Glutamatergic neuron (in vitro differentiated cells): ENCODE measurements at regions not wholly inside any gene's neighbourhood (a gene's known extent, or its start where the extent isn't known, plus 50 kb on each side); places are given as distances from the start of the nearest gene placed in this dataset.
A peak's percentile ranks its signal among the peaks of the same experiment; 100 is the strongest.

Source experiments
- DNase-seq: peaks from one replicate; pipeline ENCODE4 v3.0.0; 2022
- H3K27ac Mint-ChIP-seq: one replicate; pipeline ENCODE4 v1.8.0; 2020; ENCODE audit warnings: mild to moderate bottlenecking, mixed read lengths, inconsistent platforms; ENCODE audit not compliant: unreplicated experiment
- H3K27me3 Mint-ChIP-seq: one replicate; pipeline ENCODE4 v1.8.0; 2020; ENCODE audit warnings: mild to moderate bottlenecking, moderate library complexity, mixed read lengths, inconsistent platforms; ENCODE audit not compliant: unreplicated experiment
- H3K36me3 Mint-ChIP-seq: one replicate; pipeline ENCODE4 v1.8.0; 2020; ENCODE audit warnings: mild to moderate bottlenecking, mixed read lengths, inconsistent platforms; ENCODE audit not compliant: unreplicated experiment
- H3K4me1 Mint-ChIP-seq: one replicate; pipeline ENCODE4 v1.8.0; 2020; ENCODE audit warnings: mild to moderate bottlenecking, low read depth, mixed read lengths, inconsistent platforms; ENCODE audit not compliant: unreplicated experiment
- H3K4me3 Mint-ChIP-seq: one replicate; pipeline ENCODE4 v1.8.0; 2020; ENCODE audit warnings: mild to moderate bottlenecking, mixed read lengths, inconsistent platforms; ENCODE audit not compliant: unreplicated experiment
- H3K9me3 Mint-ChIP-seq: one replicate; pipeline ENCODE4 v1.8.0; 2020; ENCODE audit warnings: mild to moderate bottlenecking, moderate library complexity, mixed read lengths, inconsistent platforms; ENCODE audit not compliant: unreplicated experiment
- CTCF ChIP-seq: fragments of 200-600 bp; sonication (generic); IDR thresholded peaks from one replicate; pipeline ENCODE4 v1.5.0; 2021; ENCODE audit not compliant: partially characterized antibody, unreplicated experiment

DNA sequence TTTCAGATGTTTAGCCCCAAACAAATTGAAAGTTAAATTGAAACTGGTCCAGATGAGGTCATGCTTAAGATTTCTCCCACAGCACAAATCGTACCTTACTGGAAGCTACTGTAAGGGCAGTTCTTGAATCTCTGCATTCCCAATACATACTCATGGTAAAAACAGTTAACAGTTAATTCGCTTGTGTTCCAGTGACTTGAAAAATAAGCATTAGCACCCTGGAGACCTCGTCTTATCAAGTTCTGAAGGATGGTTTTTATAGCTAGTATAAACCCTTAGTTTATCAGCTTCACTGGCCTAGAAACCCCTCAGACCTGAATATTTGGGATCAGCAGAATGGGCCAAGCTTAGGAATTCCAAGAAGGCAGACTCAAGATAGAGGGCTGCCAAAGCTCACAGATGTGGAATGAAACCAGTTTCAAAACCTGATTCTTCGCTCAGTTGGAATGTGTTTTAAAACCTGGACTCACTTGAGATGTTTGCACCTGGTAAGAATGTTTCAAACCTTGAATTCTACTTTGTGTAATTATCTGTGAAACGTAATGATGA, 103.6 kb downstream of the C9orf152 start:
- no peak overlapping the region for H3K4me3 Mint-ChIP-seq
- no peak for DNase-seq
- TF ChIP-seq CTCF, result no peak
- peaks cover 21% of the 10 kb centered on the region for H3K9me3 Mint-ChIP-seq
- H3K36me3 Mint-ChIP-seq, result no peaks in the 10 kb centered on the region
- H3K27me3 Mint-ChIP-seq, result peaks cover 15% of the 10 kb centered on the region
- H3K27ac Mint-ChIP-seq, result peak overlapping the region; percentile 89
- peaks cover 74% of the 10 kb centered on the region for H3K4me1 Mint-ChIP-seq

DNA sequence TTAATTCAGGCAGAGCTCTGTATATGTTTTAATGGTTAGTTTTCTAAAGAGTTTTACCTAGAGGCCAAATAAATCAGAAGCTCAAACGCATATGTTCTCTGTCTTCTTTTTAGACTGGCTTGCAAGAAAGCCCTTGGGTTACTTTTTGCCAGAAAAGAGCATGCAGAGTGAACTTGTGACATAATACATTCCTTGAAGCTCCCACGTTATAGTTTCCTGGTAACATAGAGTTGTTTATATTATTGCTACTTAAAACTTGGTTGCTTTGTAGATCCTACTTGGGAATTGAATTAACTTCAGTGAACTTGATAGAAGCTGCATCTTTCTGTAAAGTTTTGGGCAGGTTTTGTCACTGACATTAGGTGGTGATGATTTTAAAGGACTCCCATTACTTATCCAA, 102.9 kb downstream of the C9orf152 start:
- Mint-ChIP-seq H3K27ac (no peak overlapping the region), H3K4me3 (no peak overlapping the region), H3K36me3 (no peaks in the 10 kb centered on the region), H3K27me3 (peaks cover 8% of the 10 kb centered on the region), H3K9me3 (peaks cover 13% of the 10 kb centered on the region), H3K4me1 (peaks cover 74% of the 10 kb centered on the region)
- DNase-seq, result no peak
- TF ChIP-seq CTCF, result no peak

DNA sequence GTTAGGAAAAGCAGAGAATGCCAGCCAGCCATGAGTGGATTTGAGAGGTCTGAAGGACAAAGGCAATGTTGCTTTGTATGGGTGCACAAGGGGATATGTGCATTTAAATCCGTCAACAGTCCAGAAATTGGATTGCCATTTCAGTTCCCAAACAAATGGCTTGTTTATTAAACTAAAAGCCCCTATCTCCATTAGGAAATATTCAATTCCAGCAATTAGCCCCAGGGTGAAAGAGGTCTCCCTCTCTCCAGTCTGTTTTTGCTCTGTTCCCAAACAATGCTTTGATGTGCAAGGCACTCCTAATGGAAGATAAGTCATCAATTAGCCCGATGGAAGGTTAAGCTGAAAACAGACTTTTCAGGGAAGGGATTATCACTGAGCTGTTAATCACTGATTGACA, 101.3 kb downstream of the C9orf152 start:
- TF ChIP-seq CTCF, result no peak

DNA sequence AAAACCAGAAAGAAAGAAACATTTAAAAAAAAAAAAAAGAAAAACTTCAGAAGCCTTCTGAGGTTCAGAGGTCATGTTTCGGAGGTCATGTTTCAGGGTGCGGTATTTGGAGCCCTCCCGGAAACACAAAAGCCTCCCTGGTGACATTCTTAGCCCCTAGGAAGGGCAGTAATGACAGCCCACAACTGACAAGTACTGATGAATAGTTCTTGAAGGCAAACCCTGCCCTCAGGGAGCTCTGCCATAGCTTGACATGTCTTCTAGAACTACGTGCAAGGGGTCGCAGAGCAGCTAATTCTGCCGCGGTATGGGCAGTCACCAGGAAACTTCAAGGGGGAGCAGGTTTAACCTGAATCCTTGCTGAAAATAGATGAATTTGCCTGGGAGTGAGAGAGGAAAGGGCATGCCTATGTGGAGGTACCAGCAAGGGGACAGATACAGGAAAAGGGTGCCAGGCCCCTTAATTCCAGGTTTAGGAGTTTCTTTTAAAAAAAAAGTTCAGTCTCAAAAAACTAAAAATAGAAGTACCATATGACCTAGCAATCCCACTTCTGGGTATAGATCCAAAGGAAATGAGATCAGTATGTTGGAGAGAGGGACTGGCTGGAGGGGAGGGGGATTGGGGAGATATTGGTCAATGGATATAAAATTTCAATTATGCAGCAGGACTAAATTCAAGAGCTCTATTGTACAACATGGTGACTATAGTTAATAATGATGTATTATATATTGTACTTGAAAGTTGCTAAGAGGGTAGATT, 98.4 kb downstream of the C9orf152 start:
- Mint-ChIP-seq H3K4me1 (peaks cover 55% of the 10 kb centered on the region), H3K4me3 (peak overlapping the region; percentile 49), H3K36me3 (no peaks in the 10 kb centered on the region), H3K27me3 (peaks cover 5% of the 10 kb centered on the region), H3K27ac (no peak overlapping the region), H3K9me3 (no peaks in the 10 kb centered on the region)
- TF ChIP-seq CTCF, result no peak
- no peak for DNase-seq

More for the DNA sequence above, 101.3 kb downstream of the C9orf152 start:
- H3K36me3 Mint-ChIP-seq, result no peaks in the 10 kb centered on the region
- DNase-seq, result no peak
- H3K4me1 Mint-ChIP-seq, result peaks cover 62% of the 10 kb centered on the region
- peak overlapping the region; percentile 53 for H3K4me3 Mint-ChIP-seq
- peaks cover 8% of the 10 kb centered on the region for H3K9me3 Mint-ChIP-seq
- peaks cover 6% of the 10 kb centered on the region for H3K27me3 Mint-ChIP-seq
- peak overlapping the region; percentile 96 for H3K27ac Mint-ChIP-seq

- Mint-ChIP-seq H3K27me3 (peaks cover 6% of the 10 kb centered on the region), H3K9me3 (peaks cover 3% of the 10 kb centered on the region), H3K4me3 (no peak overlapping the region), H3K27ac (no peak overlapping the region), H3K36me3 (no peaks in the 10 kb centered on the region), H3K4me1 (peaks cover 57% of the 10 kb centered on the region)
- TF ChIP-seq CTCF, result no peak
- no peak for DNase-seq
These were observed 97.8 kb downstream of the C9orf152 start for GRCh38 chr9:110110154-110110553.
